ENCODE measurements at regions not wholly inside any gene's neighbourhood (a gene's known extent, or its start where the extent isn't known, plus 50 kb on each side); places are given as distances from the start of the nearest gene placed in this dataset.

DNA sequence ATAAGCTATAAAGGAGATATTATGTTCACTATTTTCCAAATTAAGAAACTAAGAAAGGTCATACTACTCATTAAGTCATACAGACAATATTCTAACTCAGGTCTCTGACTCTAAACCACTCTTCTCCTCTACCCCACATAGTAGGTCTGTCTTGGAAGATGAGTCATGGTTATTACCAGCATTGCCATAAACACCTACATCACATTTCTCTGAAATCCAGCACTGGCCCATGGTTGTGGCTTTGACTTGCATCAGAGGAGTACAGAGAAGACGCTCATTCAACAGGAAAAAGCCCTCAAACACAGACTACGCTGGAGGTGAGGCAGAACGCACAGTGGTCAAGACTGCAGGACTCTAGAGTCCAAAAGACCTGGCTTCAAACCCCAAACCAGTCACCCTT is 476.8 kb downstream of the COG6 start:
- Mint-ChIP-seq H3K36me3 (ENCODE audit: low read depth) (peaks cover 25% of the 10 kb centered on the region), H3K27me3 (no peaks in the 10 kb centered on the region), H3K9me3 (peaks cover 25% of the 10 kb centered on the region), H3K4me1 (peaks cover 33% of the 10 kb centered on the region), H3K27ac (no peak overlapping the region), H3K4me3 (no peak overlapping the region)
- DNase-seq = peak; percentile 18
- POLR2A ChIA-PET = no interaction called here
- CTCF ChIA-PET = no interaction called here

DNA sequence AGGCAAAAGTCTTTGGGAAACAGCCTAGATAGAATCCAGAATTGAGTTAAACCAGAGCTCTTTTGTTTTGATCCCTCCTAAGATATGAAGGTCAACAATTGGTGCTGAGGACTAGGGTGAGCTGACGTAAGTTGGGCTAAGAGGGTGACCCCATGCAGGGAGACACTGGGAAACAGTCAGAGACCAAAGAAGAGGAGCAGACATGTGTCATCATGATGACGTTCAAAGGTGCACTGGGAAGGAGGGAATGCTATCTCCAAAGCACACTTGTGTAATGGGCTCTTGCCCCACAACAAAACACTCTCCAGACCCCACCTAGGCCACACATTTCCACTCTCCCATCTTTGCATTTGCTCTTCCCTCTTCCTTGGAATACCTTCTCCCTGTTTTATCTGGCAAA is 481.4 kb downstream of the COG6 start:
- ChIA-PET CTCF (interaction anchor here (0.9 to 2.5 kb wide), 7 partner anchors 9 to 51 kb away, joined by 3 to 13 read pairs (median 4); no protein-coding TSS in a partner anchor), POLR2A (no interaction called here)
- H3K27ac Mint-ChIP-seq = no peak overlapping the region
- H3K9me3 Mint-ChIP-seq = peaks cover 2% of the 10 kb centered on the region
- DNase-seq = no peak
- H3K4me1 Mint-ChIP-seq = peaks cover 8% of the 10 kb centered on the region
- H3K27me3 Mint-ChIP-seq = no peaks in the 10 kb centered on the region
- no peak overlapping the region for H3K4me3 Mint-ChIP-seq
- peaks cover under 1% of the 10 kb centered on the region for H3K36me3 Mint-ChIP-seq (ENCODE audit: low read depth)

DNA sequence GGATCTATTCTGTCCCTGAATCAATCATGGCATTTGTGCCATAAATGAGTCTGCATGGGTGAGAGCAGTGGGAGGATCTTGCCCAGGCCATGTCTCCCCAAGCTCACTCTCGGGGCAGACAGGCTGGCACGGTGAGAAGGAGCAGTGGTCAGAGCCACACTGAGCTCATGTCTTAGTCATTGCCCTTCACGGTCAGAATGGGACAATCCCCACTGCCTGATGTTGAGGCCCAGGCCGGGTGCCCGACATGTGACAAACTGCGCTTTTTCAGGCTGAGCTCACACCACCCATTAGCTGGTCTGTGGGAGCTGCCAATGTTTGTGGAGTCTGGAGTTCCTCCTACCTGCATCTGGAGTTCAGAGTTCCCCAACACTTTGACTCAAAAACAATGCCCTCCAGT is 481.9 kb downstream of the COG6 start:
- POLR2A ChIA-PET = interaction anchor here (0.6 kb wide), 1 partner anchor 651 kb away, joined by 8 read pairs; no protein-coding TSS in a partner anchor
- Mint-ChIP-seq H3K9me3 (no peaks in the 10 kb centered on the region), H3K4me1 (peaks cover 5% of the 10 kb centered on the region), H3K27ac (no peak overlapping the region), H3K36me3 (ENCODE audit: low read depth) (no peaks in the 10 kb centered on the region), H3K4me3 (no peak overlapping the region), H3K27me3 (no peaks in the 10 kb centered on the region)
- no peak for DNase-seq
- CTCF ChIA-PET = interaction anchor here (0.9 to 2.5 kb wide), 7 partner anchors 9 to 50 kb away, joined by 3 to 13 read pairs (median 4); no protein-coding TSS in a partner anchor

DNA sequence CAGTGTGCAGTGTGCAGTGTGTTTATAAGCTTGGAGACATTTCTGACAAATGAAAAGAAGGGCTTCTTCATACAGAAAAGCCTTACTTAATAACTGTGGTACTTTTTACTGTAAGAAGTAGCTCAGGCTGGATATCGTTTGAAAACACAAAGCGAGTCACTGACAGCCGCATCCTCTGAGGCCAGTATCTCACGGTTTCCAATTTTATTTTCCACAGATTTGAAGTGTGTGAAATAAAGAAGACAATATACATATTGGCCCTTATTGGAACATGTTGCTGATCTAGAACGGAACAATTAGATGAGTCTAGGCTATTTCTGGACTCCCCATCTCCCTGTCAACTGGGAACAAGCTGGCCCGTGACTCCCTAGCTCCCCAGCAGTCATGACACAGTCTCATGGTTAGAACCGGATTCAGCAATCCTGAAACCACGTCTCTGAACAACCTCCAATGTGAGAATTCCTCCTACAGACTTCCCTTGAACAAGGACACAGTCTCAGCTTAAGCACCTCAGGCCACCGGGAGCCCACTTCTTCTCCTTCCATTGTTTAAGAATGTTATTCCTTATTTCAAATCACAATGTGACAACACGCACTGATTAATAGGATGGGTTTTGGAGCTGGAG is 484.5 kb downstream of the COG6 start:
- no peak overlapping the region for H3K27ac Mint-ChIP-seq

DNA sequence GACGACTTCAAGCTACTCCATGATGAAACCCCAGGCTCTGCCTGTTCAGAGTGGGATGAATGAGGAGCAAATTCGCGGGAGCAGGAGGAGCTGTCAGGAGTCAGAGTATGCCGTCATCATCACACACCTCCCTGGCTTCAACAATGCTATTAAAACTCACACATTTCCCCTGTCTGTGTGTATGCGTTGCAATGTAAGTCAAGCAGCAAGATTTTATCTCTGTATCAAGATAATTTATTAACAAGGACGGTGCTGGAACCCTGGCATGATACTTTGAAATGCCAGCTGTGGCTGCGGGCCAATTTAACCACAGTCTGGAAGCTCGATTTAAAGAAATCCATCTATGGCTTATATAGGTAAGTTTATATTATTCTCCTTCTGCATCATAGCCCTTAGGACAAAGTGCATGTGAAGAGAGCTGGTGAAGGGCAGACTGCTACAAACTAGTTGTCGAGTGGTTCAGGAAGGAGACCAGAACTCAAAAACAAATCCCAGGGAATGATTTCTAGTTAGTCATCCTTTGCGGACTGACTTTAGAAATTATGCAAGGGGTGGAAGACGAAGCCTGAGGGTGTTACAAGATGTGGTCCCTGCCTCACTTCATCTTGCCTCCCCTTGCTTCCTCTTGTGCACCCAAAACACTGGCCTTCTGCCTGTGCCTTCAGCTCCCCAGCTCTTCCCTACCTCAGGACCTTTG is 486.5 kb downstream of the COG6 start:
- Mint-ChIP-seq H3K27me3 (no peaks in the 10 kb centered on the region), H3K36me3 (ENCODE audit: low read depth) (no peaks in the 10 kb centered on the region), H3K27ac (no peak overlapping the region), H3K4me3 (no peak overlapping the region), H3K4me1 (peaks cover 28% of the 10 kb centered on the region), H3K9me3 (peaks cover 2% of the 10 kb centered on the region)
- DNase-seq = no peak
- POLR2A ChIA-PET = no interaction called here
- CTCF ChIA-PET = interaction anchor here (1.0 to 1.8 kb wide), 2 partner anchors 8 to 73 kb away, joined by 3 to 6 read pairs; no protein-coding TSS in a partner anchor

More for the DNA sequence above, 484.5 kb downstream of the COG6 start:
- no peaks in the 10 kb centered on the region for H3K27me3 Mint-ChIP-seq
- ChIA-PET CTCF (interaction anchor here (1.0 to 1.1 kb wide), 2 partner anchors 9 to 11 kb away, joined by 3 to 5 read pairs; no protein-coding TSS in a partner anchor), POLR2A (no interaction called here)
- no peak for DNase-seq
- no peaks in the 10 kb centered on the region for H3K36me3 Mint-ChIP-seq (ENCODE audit: low read depth)
- H3K4me1 Mint-ChIP-seq = peaks cover 9% of the 10 kb centered on the region
- peaks cover 2% of the 10 kb centered on the region for H3K9me3 Mint-ChIP-seq
- H3K4me3 Mint-ChIP-seq = no peak overlapping the region

DNA sequence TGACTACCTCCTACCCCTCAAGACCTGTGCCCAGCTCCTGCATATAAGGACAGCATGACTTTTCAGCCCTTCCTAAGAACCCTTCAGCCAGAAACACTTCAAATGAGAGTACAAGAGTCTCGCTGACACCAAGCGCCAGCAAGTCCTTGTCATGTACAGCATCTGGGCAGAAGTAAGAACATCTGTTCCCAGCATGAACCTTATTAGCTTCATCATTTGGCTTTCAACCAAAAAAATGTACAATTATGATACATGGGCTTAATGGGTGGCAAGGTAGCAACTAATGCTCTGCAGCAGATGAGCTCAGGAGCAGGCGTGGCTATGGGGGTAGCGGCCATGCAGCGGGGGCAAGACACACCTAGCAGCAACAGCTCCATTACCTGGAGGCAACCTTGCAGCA is 487.6 kb downstream of the COG6 start:
- H3K36me3 Mint-ChIP-seq (ENCODE audit: low read depth) = no peaks in the 10 kb centered on the region
- H3K9me3 Mint-ChIP-seq = peaks cover 2% of the 10 kb centered on the region
- no peak overlapping the region for H3K4me3 Mint-ChIP-seq
- DNase-seq = no peak
- ChIA-PET POLR2A (no interaction called here), CTCF (interaction anchor here (0.8 to 1.8 kb wide), 4 partner anchors 9 to 53 kb away, joined by 3 to 6 read pairs (median 4); no protein-coding TSS in a partner anchor)
- peaks cover 38% of the 10 kb centered on the region for H3K4me1 Mint-ChIP-seq
- no peak overlapping the region for H3K27ac Mint-ChIP-seq
- no peaks in the 10 kb centered on the region for H3K27me3 Mint-ChIP-seq

DNA sequence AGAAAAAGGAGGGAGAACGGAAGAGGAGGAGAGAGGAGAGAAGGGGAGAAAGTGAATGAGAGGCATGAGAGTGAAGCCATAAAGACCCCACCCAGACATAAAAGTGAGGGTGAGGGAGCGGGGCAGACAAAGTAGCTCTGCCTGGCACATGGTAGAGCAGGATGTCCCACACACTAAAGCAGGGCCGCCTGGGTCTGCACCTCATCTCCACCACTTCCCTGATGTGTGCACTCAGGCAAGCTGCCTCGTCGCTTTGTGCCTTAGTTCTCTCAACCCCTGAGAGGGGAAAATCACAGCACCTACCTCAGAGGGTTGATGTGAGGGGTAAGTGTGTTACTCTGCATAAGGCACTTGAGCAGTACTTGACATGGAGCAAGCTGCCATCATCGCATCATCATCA is 488.1 kb downstream of the COG6 start:
- ChIA-PET CTCF (interaction anchor here (0.8 to 1.8 kb wide), 4 partner anchors 9 to 53 kb away, joined by 3 to 6 read pairs (median 4); no protein-coding TSS in a partner anchor), POLR2A (no interaction called here)
- Mint-ChIP-seq H3K27ac (no peak overlapping the region), H3K4me1 (peaks cover 42% of the 10 kb centered on the region), H3K4me3 (no peak overlapping the region), H3K36me3 (ENCODE audit: low read depth) (no peaks in the 10 kb centered on the region), H3K27me3 (no peaks in the 10 kb centered on the region), H3K9me3 (peaks cover 2% of the 10 kb centered on the region)
- no peak for DNase-seq

DNA sequence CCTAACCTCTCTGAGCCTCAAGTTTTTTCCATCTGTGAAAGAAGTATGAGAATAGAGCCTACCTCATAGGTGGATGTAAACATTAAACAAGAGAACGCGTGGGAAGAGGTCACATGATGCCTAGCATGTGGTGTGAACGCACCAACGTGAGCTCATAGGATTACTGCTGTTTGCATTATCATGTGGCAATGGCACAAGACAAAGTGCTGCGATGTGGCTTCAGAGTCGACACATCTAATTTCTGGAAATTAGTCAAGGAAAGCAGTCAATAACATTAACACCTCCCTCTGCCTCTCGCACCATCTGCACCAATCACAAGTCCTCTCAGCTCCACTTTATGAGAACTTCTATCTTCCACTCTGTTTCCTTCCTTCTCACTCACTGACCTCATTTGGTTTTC is 489.7 kb downstream of the COG6 start:
- no peaks in the 10 kb centered on the region for H3K27me3 Mint-ChIP-seq
- no peak overlapping the region for H3K4me3 Mint-ChIP-seq
- no peak for DNase-seq
- peaks cover 2% of the 10 kb centered on the region for H3K9me3 Mint-ChIP-seq
- ChIA-PET CTCF (interaction anchor here (1.0 kb wide), 2 partner anchors 10 to 27 kb away, joined by 3 read pairs; no protein-coding TSS in a partner anchor), POLR2A (no interaction called here)
- H3K36me3 Mint-ChIP-seq (ENCODE audit: low read depth) = no peaks in the 10 kb centered on the region
- peaks cover 52% of the 10 kb centered on the region for H3K4me1 Mint-ChIP-seq
- H3K27ac Mint-ChIP-seq = no peak overlapping the region

DNA sequence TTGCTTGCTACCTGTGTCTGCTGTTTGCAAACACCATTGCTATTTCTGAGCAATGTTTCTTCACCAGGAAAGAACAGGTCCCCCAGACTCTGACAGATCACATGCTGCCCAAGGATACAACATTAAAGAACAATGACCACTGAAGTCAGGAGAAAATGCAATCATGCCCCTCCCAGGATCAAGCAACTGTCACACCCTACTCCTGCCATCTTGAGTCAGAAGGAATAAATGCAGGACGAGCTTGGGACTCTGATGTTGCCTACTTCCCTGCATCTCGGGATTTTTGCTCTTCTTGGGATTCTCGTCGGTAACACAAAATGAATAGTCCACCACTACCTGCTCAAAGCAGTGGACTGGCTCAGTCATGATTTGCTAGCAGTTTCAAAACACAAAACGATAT is 490.6 kb downstream of the COG6 start:
- H3K4me1 Mint-ChIP-seq = peaks cover 56% of the 10 kb centered on the region
- H3K36me3 Mint-ChIP-seq (ENCODE audit: low read depth) = no peaks in the 10 kb centered on the region
- H3K9me3 Mint-ChIP-seq = peaks cover 2% of the 10 kb centered on the region
- no peak for DNase-seq
- no peaks in the 10 kb centered on the region for H3K27me3 Mint-ChIP-seq
- H3K27ac Mint-ChIP-seq = no peak overlapping the region
- no peak overlapping the region for H3K4me3 Mint-ChIP-seq
- CTCF ChIA-PET = interaction anchor here (0.7 to 3.3 kb wide), 3 partner anchors 9 to 83 kb away, joined by 3 to 13 read pairs (median 3); no protein-coding TSS in a partner anchor
- POLR2A ChIA-PET = no interaction called here

DNA sequence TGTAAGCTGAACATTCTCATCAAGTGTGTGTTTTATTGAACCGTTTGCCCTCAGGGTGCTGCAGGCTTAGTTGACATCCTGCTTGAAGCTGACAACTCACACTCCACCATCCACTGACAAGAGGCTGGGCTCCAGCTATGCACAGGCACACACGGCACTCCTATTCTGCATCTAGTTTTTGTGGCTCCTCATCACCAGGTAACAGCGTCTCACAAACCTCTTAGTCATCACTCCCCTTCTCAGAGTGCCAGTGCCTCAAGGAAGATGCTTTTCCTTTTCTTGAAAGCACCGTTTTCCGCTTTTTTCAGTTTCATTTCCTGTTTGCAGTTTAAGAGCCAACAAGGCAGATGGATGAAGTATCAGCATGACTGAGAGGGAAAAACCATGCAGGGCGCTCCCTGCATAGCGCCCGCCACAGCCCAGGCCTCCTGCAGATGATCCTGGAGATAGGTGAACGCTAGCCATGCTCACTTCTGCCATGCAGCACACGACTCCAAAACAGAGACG is 491.2 kb downstream of the COG6 start:
- H3K4me1 Mint-ChIP-seq = peaks cover 56% of the 10 kb centered on the region

DNA sequence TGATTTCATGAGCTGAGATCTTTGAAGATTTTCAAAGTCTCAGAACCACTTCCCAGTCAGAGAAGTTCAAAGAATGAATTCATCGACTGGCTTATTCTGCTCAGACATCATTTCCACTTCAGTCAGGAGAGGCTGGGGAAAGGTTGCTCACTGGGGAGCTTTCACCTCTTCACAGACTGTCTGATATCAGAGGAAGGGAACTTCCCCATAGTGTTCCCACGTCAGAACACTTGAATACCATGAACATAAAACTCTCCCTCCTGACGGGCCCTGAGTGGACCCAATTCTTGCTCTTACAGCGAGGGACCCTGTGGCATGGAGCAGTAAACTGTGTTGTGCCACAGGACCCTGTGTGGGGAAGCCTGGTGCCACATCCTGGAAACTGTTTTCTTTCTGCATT is 492.6 kb downstream of the COG6 start:
- Mint-ChIP-seq H3K36me3 (ENCODE audit: low read depth) (no peaks in the 10 kb centered on the region), H3K27me3 (no peaks in the 10 kb centered on the region), H3K9me3 (peaks cover 6% of the 10 kb centered on the region), H3K27ac (peak overlapping the region; percentile 68), H3K4me1 (peaks cover 56% of the 10 kb centered on the region), H3K4me3 (no peak overlapping the region)
- CTCF ChIA-PET = interaction anchor here (2.4 to 3.3 kb wide), 3 partner anchors 11 to 47 kb away, joined by 7 to 15 read pairs (median 13); no protein-coding TSS in a partner anchor
- POLR2A ChIA-PET = no interaction called here
- no peak for DNase-seq

More for the DNA sequence above, 491.2 kb downstream of the COG6 start:
- Mint-ChIP-seq H3K36me3 (ENCODE audit: low read depth) (no peaks in the 10 kb centered on the region), H3K9me3 (peaks cover 5% of the 10 kb centered on the region), H3K27ac (no peak overlapping the region), H3K4me3 (no peak overlapping the region), H3K27me3 (no peaks in the 10 kb centered on the region)
- peak; percentile 15 for DNase-seq
- ChIA-PET CTCF (interaction anchor here (2.4 to 3.3 kb wide), 3 partner anchors 10 to 45 kb away, joined by 7 to 15 read pairs (median 13); no protein-coding TSS in a partner anchor), POLR2A (no interaction called here)

DNA sequence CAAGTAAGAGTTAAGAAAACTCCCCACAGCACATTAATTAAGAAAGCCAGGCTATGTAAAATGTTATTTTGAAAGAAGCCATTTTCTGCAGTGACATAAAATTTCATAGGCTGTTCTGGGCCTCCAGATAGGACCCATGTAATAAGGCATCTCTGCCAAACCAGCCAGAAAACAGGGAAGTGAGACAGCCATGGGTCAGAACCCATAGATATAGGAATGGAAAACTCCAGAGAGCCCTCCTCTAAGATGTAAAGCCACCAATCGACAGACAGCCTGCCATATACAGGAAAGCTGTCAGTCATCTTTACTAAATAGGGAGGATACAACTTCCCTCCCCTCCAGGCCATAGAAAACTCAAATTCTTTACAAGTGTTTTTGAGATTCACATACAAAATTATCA is 493.3 kb downstream of the COG6 start:
- H3K4me3 Mint-ChIP-seq = no peak overlapping the region
- ChIA-PET POLR2A (no interaction called here), CTCF (interaction anchor here (1.1 to 3.3 kb wide), 6 partner anchors 9 to 54 kb away, joined by 3 to 15 read pairs (median 6); no protein-coding TSS in a partner anchor)
- H3K9me3 Mint-ChIP-seq = peaks cover 4% of the 10 kb centered on the region
- no peak for DNase-seq
- no peaks in the 10 kb centered on the region for H3K27me3 Mint-ChIP-seq
- no peaks in the 10 kb centered on the region for H3K36me3 Mint-ChIP-seq (ENCODE audit: low read depth)
- no peak overlapping the region for H3K27ac Mint-ChIP-seq
- H3K4me1 Mint-ChIP-seq = peaks cover 53% of the 10 kb centered on the region
